ENCODE measurements at regions not wholly inside any gene's neighbourhood (a gene's known extent, or its start where the extent isn't known, plus 50 kb on each side); places are given as distances from the start of the nearest gene placed in this dataset.

DNA sequence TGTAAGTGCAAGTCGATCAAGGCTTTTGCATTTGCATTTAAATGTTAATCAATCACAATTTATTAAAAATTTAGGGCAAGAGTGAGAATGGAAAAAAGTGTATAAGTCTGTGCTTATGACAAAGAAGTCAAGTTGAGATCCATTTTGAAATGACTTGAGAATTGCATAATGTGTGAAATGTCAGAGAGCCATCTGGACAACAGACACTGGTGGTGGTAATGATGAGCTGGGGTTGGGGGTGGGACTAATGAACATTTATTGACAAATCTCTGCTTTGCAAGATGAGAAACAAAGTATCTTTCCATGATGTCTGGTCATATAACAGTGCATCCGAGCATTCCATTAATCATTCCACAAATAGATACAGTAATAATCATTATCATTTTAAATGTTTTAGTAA lies 89.4 kb upstream of the ZBTB20 start:
- ATAC-seq (no peak), FAIRE-seq (no peak), DNase-seq (ENCODE audit: low read depth in 1 of 2, low spot score in 1 of 2) (no peak)
- TF ChIP-seq KDM5A (IDR thresholded peaks at IDR 0.05) (no peak), PHF8 (IDR thresholded peaks at IDR 0.05; ENCODE audit: borderline replicate concordance, low read depth) (no peak), BHLHE40 (IDR thresholded peaks at IDR 0.05; ENCODE audit: low read depth, low read length) (no peak), MYC (IDR thresholded peaks at IDR 0.05; ENCODE audit: borderline replicate concordance, low read length) (no peak), FOXS1 (CRISPR knock-in tag; IDR thresholded peaks at IDR 0.05) (no peak), NR3C1 (IDR thresholded peaks at IDR 0.05) (no peak), JUNB (IDR thresholded peaks at IDR 0.05) (no peak), RAD21 (conservative IDR thresholded peaks at IDR 0.05 in 1 of 2, IDR thresholded peaks at IDR 0.05 in 1 of 2) (no peak)
- TF ChIP-seq, protein P1, sequence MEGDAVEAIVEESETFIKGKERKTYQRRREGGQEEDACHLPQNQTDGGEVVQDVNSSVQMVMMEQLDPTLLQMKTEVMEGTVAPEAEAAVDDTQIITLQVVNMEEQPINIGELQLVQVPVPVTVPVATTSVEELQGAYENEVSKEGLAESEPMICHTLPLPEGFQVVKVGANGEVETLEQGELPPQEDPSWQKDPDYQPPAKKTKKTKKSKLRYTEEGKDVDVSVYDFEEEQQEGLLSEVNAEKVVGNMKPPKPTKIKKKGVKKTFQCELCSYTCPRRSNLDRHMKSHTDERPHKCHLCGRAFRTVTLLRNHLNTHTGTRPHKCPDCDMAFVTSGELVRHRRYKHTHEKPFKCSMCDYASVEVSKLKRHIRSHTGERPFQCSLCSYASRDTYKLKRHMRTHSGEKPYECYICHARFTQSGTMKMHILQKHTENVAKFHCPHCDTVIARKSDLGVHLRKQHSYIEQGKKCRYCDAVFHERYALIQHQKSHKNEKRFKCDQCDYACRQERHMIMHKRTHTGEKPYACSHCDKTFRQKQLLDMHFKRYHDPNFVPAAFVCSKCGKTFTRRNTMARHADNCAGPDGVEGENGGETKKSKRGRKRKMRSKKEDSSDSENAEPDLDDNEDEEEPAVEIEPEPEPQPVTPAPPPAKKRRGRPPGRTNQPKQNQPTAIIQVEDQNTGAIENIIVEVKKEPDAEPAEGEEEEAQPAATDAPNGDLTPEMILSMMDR (IDR thresholded peaks at IDR 0.05), result no peak
- TF ChIP-seq, protein P2, sequence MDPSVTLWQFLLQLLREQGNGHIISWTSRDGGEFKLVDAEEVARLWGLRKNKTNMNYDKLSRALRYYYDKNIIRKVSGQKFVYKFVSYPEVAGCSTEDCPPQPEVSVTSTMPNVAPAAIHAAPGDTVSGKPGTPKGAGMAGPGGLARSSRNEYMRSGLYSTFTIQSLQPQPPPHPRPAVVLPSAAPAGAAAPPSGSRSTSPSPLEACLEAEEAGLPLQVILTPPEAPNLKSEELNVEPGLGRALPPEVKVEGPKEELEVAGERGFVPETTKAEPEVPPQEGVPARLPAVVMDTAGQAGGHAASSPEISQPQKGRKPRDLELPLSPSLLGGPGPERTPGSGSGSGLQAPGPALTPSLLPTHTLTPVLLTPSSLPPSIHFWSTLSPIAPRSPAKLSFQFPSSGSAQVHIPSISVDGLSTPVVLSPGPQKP (IDR thresholded peaks at IDR 0.05; ENCODE audit: low read depth, low read length), result no peak
- TF ChIP-seq, protein P3, sequence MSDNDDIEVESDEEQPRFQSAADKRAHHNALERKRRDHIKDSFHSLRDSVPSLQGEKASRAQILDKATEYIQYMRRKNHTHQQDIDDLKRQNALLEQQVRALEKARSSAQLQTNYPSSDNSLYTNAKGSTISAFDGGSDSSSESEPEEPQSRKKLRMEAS (IDR thresholded peaks at IDR 0.05), result no peak
- TF ChIP-seq, protein P4, sequence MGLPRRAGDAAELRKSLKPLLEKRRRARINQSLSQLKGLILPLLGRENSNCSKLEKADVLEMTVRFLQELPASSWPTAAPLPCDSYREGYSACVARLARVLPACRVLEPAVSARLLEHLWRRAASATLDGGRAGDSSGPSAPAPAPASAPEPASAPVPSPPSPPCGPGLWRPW (IDR thresholded peaks at IDR 0.05), result no peak
- TF ChIP-seq, protein P5, sequence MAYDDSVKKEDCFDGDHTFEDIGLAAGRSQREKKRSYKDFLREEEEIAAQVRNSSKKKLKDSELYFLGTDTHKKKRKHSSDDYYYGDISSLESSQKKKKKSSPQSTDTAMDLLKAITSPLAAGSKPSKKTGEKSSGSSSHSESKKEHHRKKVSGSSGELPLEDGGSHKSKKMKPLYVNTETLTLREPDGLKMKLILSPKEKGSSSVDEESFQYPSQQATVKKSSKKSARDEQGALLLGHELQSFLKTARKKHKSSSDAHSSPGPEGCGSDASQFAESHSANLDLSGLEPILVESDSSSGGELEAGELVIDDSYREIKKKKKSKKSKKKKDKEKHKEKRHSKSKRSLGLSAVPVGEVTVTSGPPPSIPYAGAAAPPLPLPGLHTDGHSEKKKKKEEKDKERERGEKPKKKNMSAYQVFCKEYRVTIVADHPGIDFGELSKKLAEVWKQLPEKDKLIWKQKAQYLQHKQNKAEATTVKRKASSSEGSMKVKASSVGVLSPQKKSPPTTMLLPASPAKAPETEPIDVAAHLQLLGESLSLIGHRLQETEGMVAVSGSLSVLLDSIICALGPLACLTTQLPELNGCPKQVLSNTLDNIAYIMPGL (CRISPR knock-in tag; IDR thresholded peaks at IDR 0.05; ENCODE audit: borderline replicate concordance), result no peak
- H3K4me2 ChIP-seq, result no peak overlapping the region
- WGBS (ENCODE audit: missing lambda C conversion rate), result 69% methylated on average over 2 of the region's 2 CpGs
- no peak overlapping the region for H3K4me3 ChIP-seq
- CTCF ChIA-PET, result no interaction called here
- H3K27ac ChIP-seq, result no peak overlapping the region
- H3K9me3 ChIP-seq, result no peaks in the 10 kb centered on the region
- H3K4me1 ChIP-seq, result peaks cover 24% of the 10 kb centered on the region
- POLR2A ChIA-PET, result no interaction called here

DNA sequence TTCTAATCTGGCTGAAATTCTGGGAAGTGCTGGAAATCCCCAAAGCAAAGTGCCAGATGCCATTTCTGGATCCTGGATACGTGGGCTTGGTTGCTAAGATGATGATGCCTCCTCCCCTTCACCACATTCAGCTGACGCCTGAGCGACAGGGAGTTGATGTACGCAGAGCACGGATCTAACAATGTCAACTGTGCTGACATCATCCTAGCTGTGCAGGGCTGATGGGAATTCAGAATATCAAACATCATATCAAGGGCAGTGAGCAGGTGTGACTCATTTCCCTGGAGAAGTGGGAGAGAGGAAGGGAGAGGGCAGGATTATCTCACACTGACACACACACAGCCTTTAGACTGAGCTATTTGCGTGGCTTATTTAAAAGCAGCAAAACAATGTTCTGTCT lies 92.6 kb upstream of the ZBTB20 start:
- ATAC-seq, result peak; percentile 100
- Histone ChIP-seq H3K9me3 (no peaks in the 10 kb centered on the region), H3K27ac (peak overlapping the region; percentile 48 to 56), H3K4me2 (peak overlapping the region; percentile 54), H3K4me1 (peaks cover 19% of the 10 kb centered on the region), H3K4me3 (no peak overlapping the region)
- POLR2A ChIA-PET, result interaction anchor here (0.8 kb wide), 2 partner anchors 16 to 544 kb away, joined by 3 read pairs; no protein-coding TSS in a partner anchor
- WGBS (ENCODE audit: missing lambda C conversion rate), result 0% methylated on average over 6 of the region's 6 CpGs
- FAIRE-seq, result peak; percentile 99
- CTCF ChIA-PET, result interaction anchor here (0.7 to 1.6 kb wide), 2 partner anchors 22 to 781 kb away, joined by 3 to 9 read pairs; no protein-coding TSS in a partner anchor
- peak; percentile 83 to 96 for DNase-seq (ENCODE audit: low read depth in 1 of 2, low spot score in 1 of 2)
- TF ChIP-seq CEBPB (IDR thresholded peaks at IDR 0.05) (no peak), EHMT2 (IDR thresholded peaks at IDR 0.05; ENCODE audit: low read depth) (no peak), ZSCAN20 (CRISPR knock-in tag; IDR thresholded peaks at IDR 0.05) (no peak), RAD21 (conservative IDR thresholded peaks at IDR 0.05 in 1 of 2, IDR thresholded peaks at IDR 0.05 in 1 of 2) (peak in 1 of 2 experiments; percentile 11; a peak in 1 of 5 replicates), MAZ (IDR thresholded peaks at IDR 0.05; ENCODE audit: borderline replicate concordance, low read depth, low read length) (no peak), KDM5A (IDR thresholded peaks at IDR 0.05) (no peak), CBX2 (IDR thresholded peaks at IDR 0.05; ENCODE audit: borderline replicate concordance, low read depth) (no peak), KDM1A (IDR thresholded peaks at IDR 0.05; ENCODE audit: low read depth) (no peak), FOSL2 (IDR thresholded peaks at IDR 0.05) (peak; percentile 71), FOSL2 (CRISPR knock-in tag; IDR thresholded peaks at IDR 0.05) (peak; percentile 90), PHF8 (IDR thresholded peaks at IDR 0.05; ENCODE audit: borderline replicate concordance, low read depth) (no peak)
- TF ChIP-seq, protein P6, sequence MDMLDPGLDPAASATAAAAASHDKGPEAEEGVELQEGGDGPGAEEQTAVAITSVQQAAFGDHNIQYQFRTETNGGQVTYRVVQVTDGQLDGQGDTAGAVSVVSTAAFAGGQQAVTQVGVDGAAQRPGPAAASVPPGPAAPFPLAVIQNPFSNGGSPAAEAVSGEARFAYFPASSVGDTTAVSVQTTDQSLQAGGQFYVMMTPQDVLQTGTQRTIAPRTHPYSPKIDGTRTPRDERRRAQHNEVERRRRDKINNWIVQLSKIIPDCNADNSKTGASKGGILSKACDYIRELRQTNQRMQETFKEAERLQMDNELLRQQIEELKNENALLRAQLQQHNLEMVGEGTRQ (IDR thresholded peaks at IDR 0.05), result no peak
- TF ChIP-seq, protein P7, sequence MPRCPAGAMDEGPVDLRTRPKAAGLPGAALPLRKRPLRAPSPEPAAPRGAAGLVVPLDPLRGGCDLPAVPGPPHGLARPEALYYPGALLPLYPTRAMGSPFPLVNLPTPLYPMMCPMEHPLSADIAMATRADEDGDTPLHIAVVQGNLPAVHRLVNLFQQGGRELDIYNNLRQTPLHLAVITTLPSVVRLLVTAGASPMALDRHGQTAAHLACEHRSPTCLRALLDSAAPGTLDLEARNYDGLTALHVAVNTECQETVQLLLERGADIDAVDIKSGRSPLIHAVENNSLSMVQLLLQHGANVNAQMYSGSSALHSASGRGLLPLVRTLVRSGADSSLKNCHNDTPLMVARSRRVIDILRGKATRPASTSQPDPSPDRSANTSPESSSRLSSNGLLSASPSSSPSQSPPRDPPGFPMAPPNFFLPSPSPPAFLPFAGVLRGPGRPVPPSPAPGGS (IDR thresholded peaks at IDR 0.05), result no peak
- TF ChIP-seq, protein P3 (IDR thresholded peaks at IDR 0.05), result peak; percentile 58
- TF ChIP-seq, protein P8, sequence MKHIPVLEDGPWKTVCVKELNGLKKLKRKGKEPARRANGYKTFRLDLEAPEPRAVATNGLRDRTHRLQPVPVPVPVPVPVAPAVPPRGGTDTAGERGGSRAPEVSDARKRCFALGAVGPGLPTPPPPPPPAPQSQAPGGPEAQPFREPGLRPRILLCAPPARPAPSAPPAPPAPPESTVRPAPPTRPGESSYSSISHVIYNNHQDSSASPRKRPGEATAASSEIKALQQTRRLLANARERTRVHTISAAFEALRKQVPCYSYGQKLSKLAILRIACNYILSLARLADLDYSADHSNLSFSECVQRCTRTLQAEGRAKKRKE (CRISPR knock-in tag; IDR thresholded peaks at IDR 0.05; ENCODE audit: low read depth), result no peak
- TF ChIP-seq, protein P2 (IDR thresholded peaks at IDR 0.05; ENCODE audit: low read depth, low read length), result no peak
- TF ChIP-seq, protein P9, sequence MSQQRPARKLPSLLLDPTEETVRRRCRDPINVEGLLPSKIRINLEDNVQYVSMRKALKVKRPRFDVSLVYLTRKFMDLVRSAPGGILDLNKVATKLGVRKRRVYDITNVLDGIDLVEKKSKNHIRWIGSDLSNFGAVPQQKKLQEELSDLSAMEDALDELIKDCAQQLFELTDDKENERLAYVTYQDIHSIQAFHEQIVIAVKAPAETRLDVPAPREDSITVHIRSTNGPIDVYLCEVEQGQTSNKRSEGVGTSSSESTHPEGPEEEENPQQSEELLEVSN (IDR thresholded peaks at IDR 0.05; ENCODE audit: borderline replicate concordance, low read depth), result no peak

All from A549 (cell line).